PFSK-1 (cell line): ENCODE measurements at regions not wholly inside any gene's neighbourhood (a gene's known extent, or its start where the extent isn't known, plus 50 kb on each side); places are given as distances from the start of the nearest gene placed in this dataset.

Experiments used
- FOXP2 ChIP-seq: optimal IDR thresholded peaks from 2 replicates; pipeline ENCODE3; 2011; ENCODE audit warnings: borderline replicate concordance, control low read depth, inconsistent platforms; ENCODE audit not compliant: insufficient read depth; ENCODE audit errors: extremely low read length, extremely low read depth
- POLR2AphosphoS5 ChIP-seq: IDR thresholded peaks from 2 replicates; pipeline ENCODE4 v1.6.1; 2012; ENCODE audit warnings: low read depth, mild to moderate bottlenecking, control low read depth, low read length, moderate library complexity
- REST ChIP-seq, 2 experiments: IDR thresholded peaks; 2 replicates each; pipeline versions ENCODE4 v1.6.1 to v1.8.0; 2011 to 2012; ENCODE audit warnings: low read depth in 2 of 2, low read length in 2 of 2, control low read depth in 1 of 2, inconsistent platforms in 1 of 2, mild to moderate bottlenecking in 1 of 2, moderate library complexity in 1 of 2; ENCODE audit not compliant: insufficient read depth in 1 of 2
- SIN3A ChIP-seq: IDR thresholded peaks from 2 replicates; pipeline ENCODE4 v1.6.1; 2012; ENCODE audit warnings: mild to moderate bottlenecking, low read length, moderate library complexity, borderline replicate concordance; ENCODE audit not compliant: insufficient read depth
- TAF1 ChIP-seq: IDR thresholded peaks from 2 replicates; pipeline ENCODE4 v1.6.1; 2012; ENCODE audit warnings: low read length, control low read depth, borderline replicate concordance; ENCODE audit not compliant: insufficient read depth

- no peak for TF ChIP-seq SIN3A
- no peak for TF ChIP-seq TAF1
- no peak for TF ChIP-seq FOXP2
- TF ChIP-seq POLR2AphosphoS5: no peak
- no peak for TF ChIP-seq REST (IDR thresholded peaks at IDR 0.05; ENCODE audit: insufficient read depth in 1 of 2, low read depth in 2 of 2, low read length in 2 of 2)
These were observed 54.2 kb upstream of the LAS1L start for GRCh38 chrX:65588795-65589194.

- TF ChIP-seq POLR2AphosphoS5 (no peak), FOXP2 (peak; percentile 11)
These were observed 53.3 kb upstream of the LAS1L start for GRCh38 chrX:65587616-65588526.

GRCh38 chrX:65586491-65586890 is 51.9 kb upstream of the LAS1L start:
- TF ChIP-seq POLR2AphosphoS5: no peak
- no peak for TF ChIP-seq REST (IDR thresholded peaks at IDR 0.05; ENCODE audit: insufficient read depth in 1 of 2, low read depth in 2 of 2, low read length in 2 of 2)
- TF ChIP-seq SIN3A: no peak
- no peak for TF ChIP-seq TAF1
